SKM-1 treated with dmso at 0.1 percent for 144 hours (cell line): ENCODE measurements at regions not wholly inside any gene's neighbourhood (a gene's known extent, or its start where the extent isn't known, plus 50 kb on each side); places are given as distances from the start of the nearest gene placed in this dataset.
"Not testable (repeated sequence)": the region's sequence is repeated elsewhere in the genome, so short reads cannot be mapped to it uniquely, and the experiment has no call there.

ENCODE experiments used
- DNase-seq: peaks from one replicate; lab custom pipeline; 2025; ENCODE audit not compliant: unreplicated experiment; lab: John Stamatoyannopoulos, UW

DNA sequence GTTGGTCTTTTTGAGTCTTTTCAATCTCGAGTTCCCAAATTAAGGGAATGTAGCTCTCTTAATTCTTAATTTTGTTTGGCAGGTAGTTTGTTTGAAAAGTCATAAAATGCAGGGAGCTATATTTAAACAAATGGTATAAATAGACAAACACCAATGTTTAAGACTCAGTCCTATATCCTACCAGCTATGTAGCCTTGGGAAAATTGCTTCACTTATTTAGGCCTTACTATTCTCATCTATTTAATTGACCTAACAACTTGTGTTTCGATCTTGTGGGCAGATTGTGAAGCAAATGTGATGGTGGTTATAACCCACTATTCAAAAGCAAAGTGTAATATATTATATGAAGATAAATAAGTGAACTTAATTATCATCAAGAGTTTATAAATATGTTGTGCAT, 167.3 kb upstream of the KCTD3 start:
- no peak for DNase-seq

DNA sequence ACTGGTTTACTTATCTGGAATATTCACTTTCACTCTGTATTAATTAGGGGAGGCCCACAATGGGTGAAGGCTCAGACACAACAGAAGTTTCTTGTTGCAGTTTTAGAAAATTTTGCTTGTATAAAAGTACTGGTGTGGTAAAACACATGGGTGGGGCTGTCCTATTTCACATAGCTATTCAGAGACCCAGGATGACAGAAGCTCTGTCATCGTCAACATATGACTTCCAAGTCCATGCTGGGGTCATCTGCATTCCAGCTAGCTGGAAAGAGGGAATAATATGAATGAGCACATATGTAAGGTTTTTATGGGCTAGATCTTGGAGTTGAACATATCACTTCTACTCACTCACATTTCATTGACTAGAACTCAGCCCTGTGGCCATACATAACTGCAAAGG, 166.4 kb upstream of the KCTD3 start:
- no peak for DNase-seq

DNA sequence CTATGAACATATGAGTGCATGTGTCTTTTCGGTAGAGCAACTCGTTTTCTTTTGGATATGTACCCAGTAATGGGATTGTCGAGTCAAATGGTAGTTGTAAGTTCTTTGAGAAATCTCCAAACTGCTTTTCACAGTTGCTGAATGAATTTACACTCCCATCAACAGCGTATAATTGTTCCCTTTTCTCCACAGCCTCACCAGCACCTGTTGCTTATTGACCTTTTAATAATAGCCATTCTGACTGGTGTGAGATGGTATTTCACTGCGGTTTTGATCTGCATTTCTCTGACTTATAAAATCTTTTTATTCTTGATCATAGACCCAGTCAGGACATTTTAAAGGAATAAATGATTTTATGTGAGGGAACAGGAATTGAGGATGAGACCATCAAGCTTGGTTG, 165.0 kb upstream of the KCTD3 start:
- no peak for DNase-seq

DNA sequence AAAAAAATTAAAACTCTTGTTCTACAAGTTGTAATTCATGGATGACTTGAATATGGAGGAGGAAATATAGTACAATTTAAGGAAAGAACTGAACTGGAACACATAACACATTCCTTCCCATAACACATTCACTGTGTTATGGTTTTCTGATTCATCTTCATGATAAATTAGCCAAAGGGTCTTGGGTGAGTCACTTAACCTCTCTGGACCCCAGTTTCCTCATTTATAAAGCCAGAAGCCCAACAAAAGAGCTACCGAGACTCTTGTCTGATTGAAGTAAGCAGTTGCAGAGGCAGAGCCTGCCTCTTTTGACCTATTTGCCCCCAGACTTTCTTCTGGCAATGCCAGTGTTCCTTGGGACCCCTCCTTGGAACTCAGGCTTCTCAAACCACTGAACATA, 161.9 kb upstream of the KCTD3 start:
- no peak for DNase-seq

DNA sequence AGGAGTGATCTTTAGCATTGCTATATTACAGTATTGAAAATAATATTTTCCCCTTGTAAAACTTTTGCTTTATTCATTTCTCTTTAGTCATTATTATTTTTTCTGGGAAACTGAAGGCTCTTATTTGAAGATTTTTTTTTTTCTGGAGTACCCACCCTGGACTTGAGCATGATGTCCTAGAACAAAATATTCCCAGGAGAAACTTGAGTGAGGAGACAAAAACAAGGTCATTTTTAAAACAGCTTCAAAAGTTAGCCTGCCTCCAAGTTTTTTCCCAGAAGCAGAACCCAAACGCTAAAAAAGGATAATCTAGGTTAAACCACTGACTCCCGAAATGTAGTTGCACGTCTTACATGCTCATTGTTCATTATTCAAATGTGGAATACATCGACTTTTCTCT, 160.2 kb upstream of the KCTD3 start:
- no peak for DNase-seq

DNA sequence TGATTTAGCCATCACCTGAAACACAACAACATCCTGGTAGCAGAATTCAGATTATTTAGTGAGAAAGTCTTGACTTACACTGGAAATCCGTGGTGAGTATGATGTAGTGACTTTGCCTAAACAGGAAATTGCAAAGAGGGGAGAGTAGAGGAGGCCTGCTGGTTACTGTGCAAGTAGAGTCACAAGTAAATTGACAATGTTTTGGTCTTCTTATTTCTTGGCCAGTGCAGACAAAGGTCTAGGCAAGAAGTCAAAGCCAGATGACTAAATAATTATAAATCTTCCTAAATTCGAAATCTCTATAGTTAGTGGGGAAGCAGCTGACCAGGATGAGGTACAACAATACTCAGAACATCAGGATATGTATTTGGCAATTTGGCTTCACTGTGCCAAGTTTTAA, 159.5 kb upstream of the KCTD3 start:
- no peak for DNase-seq

DNA sequence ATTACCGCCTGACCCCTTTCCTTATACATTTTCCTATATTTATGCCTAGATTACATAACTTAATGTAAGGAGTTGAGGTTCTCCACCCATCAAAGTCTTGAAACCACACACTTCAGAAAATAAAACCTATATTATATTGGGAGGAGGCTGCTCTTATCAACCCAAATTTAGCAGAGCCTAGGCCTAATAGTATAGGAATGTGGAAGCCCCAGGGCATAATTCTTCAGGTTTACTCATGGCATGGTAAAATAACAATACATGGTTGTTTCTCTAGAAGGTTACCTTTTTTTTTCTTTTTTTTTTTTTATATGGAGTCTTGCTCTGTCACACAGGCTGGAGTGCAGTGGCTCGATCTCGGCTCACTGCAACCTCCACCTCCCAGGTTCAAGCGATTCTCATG, 157.6 kb upstream of the KCTD3 start:
- not testable (repeated sequence) for DNase-seq

DNA sequence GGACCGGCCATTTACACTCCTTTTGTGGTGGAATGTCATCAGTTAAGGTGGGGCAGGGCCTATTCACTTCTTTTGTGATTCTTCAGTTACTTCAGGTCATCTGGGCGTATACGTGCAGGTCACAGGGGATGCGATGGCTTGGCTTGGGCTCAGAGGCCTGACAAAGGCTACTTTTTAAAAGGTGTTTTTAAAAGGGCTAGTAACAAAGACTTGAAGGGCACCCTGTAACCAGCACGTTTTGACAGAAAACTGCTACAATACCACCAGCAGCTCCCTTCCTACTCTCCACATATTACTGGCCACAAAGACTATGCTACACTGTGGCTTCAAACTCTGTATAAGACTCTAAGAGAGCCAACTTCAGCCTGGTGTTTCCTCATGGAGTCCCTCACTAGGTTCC, 151.6 kb upstream of the KCTD3 start:
- DNase-seq: not testable (repeated sequence)

DNA sequence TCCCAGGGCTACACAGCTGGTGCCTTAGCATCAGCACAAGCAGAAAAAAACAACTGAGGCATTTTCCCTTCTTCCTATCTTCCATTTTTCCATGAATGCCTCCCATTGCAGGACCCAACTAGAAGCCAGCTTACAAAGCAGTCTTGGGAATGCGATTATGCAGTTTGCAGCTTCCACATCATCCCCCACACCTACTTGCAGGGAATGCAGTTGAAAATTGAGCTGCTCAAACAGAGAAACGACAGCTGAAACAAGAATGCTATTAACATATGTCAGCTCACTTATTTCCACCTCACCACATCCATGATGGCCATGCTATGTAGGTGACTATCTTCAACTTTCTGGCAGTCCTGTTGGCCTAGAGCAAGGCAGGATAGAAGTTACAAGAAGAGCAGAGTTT, 150.6 kb upstream of the KCTD3 start:
- DNase-seq: no peak

DNA sequence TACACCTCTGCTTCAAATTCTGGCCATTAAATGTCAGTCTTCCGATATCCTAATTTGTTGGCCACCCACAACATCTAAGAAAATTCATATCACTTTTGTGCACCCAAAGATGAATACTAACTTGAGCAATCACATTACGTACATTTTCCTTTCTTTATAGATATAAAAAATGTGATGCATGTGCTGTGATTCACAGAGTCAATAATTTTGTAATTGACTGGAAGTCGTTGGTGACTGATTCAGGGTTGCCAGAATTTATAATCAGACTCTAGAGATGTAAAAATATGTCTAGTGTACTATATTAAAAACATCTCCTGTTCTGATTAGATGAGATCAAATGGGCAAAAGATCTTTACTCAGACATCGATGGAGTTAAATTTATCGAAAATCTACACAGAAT, 150.0 kb upstream of the KCTD3 start:
- no peak for DNase-seq

DNA sequence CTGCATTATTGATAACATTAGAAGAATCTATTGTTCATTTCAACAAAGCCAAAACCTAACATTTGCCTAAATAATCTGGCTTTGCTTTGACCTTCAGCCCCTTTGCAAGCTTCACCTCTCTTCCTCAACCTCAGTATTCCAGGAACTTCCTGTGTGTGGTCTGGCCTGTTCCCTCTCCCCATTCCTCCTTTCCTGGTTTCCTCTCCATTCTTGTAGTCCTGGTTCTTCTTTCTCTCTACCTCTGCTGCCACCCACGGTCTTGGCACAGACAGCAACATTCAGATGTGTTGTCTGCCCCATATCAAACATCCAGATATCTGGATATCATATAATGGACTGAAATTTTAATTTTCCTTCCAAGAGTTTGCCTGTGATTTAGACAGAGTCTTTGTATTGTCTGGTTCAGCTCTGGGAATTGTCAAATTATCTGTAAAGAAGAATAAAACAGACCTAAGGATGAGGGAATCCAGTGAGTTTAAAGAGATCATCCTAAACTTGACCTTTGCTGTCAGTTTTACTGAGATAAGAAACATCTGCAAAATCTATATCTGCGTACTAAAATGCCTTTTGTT, 148.1 kb upstream of the KCTD3 start:
- no peak for DNase-seq

DNA sequence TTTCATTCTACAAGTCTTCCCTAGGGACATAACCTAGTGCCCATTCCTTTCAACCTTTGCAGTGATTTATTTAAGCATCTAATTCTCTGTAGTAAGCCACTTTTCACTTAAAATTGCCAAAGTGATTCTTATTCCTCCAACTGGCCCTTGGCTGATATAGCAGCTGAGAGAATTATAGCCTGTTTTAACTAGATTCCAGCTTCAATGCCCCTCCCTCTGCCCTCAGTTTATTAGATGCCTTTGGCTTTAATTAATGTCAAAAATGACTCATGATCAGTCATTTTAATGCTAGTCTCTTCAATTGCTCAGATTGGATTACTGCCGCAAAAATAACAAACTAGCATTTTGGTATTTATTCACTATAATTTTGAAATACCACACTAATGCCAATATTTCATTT, 145.4 kb upstream of the KCTD3 start:
- DNase-seq: no peak

DNA sequence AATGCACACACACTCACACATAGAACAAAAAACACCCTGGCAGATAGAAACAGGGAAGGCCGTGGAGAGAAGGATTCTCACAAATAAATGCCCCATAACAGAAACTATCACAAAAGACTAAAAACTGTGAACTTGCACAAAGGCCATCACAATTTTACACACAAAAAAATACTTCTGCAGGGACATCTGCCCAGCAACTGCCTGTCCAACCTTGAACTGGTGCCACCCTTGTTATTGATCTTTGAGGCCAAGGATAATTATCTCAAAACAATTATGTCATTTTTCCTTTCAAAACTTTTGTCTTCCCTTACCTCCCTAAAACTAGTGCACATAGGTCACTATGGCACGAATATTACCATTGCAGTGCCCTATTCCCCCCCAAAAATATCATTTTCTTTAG, 143.8 kb upstream of the KCTD3 start:
- no peak for DNase-seq

DNA sequence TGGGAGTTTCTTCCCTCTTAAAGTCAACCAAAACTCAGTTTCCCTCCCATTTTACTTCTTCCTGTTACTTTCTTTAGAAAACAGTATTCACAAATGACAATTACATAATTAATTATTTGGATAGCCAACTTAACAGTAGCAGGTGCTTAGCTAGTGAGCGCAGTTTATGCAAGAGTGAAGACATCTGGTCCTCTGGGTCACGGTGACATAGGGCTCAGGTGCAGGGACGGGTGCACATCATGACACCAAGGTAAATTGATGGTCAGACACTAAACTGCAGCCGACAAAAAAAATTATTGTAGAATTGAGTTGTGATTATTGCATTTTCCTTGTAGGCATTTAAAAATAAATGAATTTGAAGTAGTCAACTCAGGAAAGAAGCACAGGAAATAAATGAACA, 142.0 kb upstream of the KCTD3 start:
- DNase-seq: no peak

DNA sequence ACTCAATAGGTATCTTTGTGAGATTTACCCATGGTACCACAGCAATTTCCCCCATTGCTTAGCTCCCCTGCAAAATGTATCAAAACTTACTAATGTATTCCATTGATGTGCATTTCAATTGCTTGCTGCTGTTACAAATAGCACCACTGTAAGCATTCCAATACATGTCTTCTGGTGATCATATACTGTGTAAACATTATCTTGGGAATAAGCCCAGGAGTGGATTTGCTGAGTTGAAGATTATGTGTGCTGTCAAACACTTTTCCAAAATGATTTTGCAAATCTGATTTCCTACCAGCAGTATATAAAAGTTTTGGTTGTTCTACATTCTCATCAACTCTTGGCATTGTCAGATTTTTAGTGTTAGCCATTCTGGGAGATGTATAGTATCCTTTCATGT, 141.0 kb upstream of the KCTD3 start:
- DNase-seq: no peak

DNA sequence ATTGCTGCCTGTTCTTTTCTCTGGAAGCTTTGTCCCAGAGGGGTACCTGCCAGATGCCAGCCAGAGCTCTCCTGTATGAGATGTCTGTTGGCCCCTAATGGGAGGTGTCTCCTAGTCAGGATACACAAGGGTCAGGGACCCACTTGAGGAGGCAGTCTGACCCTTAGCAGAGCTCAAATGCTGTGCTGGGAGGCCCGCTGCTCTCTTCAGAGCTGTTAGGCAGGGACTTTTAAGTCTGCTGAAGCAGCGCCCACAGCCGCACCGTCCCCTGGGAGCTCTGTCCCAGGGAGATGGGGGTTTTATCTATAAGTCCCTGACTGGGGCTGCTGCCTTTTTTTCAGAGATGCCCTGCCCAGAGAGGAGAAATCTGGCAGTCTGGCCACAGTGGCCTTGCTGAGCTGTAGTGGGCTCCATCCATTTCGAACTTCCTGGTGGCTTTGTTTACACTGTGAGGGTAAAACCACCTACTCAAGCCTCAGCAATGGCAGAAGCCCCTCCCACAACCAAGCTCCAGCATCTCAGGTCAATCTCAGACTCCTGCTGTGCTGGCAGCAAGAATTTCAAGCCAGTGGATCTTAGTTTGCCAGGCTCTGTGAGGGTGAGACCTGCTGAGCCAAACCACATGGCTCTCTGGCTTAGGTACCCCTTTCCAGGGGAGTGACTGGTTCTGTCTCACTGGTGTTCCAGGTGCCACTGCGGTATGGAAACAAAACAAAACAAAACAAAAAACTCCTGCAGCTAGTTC, 134.4 kb upstream of the KCTD3 start:
- DNase-seq: not testable (repeated sequence)

DNA sequence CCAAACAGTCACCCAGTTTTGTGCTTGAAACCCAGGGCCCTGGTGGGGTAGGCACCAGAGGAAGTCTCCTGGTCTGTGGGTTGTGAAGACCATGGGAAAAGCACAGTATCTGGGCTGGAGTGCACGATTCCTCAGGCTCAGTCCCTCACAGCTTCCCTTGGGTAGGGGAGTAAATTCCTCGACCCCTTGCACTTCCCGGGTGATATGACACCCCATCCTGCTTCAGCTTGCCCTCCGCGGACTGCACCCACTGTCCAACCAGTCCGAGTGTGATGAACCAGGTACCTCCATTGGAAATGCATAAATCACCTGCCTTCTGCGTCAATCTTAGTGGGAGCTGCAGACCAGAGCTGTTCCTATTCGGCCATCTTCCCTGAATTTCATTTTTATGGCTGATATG, 133.9 kb upstream of the KCTD3 start:
- DNase-seq: no peak

DNA sequence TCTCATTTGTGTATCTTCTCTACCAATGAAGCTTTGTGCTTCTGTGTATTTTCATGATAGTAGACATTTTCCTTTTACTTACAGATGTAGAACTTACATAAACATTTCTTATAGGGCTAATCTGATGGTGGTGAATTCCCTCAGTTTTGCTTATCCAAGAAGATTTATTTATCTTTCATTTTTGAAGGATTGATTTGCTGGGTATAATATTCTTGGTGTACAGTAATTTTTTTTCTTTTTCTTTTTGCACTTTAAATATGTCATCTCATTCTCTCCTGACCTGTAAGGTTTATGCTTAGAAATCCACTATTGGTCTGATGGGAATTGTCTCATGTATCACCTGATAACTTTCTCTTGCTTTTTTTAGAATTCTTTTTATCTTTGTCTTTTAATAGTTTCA, 127.6 kb upstream of the KCTD3 start:
- no peak for DNase-seq

DNA sequence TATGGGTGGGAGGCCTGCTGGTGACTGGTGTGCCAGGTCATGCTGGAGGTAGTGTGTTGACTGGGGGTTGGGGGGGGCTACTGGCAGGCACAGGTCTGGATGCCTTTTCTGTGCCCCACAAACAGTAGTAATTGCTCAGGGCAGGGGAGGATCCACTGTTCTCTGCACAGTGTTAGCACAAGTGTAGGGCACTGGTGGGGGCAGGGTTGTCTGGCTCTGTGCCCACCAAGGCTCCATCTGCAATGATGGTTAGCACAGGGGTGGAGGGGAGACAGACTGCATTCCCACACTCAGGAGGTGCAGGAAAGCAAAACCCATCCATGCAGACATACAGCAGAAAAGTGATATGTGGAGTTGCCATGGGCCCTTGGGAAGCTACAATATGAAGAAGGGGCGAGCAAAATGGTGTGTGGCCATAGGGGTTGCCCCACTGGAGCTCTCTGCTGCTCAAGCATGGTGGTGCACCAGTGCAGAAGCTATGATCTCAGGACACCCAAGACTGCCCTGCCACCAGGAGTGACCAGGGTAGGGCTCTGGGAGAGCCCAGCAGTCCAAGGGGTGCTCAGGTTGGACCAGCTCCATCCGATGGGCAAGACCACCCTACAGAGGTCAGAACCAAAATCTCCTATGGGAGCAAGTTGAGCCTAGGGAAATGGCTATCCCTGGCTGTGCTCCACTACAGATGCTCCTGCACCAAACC, 122.2 kb upstream of the KCTD3 start:
- no peak for DNase-seq

DNA sequence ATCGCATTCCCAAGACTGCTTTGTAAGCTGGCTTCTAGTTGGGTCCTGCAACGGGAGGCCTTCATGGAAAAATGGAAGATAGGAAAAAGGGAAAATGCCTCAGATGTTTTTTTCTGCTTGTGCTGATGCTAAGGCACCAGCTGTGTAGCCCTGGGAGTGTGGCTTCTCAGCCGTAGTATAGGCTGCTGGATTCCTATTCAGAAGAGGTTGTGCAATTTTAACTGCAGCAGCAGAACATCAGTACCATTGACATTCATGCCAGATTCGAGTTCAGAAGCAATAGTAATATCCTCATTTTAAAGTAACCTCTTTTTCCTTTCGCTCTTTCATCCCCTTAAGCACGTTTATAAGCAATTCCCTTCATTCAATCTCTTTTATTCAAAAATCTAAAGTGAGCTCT, 119.1 kb upstream of the KCTD3 start:
- DNase-seq: not testable (repeated sequence)

DNA sequence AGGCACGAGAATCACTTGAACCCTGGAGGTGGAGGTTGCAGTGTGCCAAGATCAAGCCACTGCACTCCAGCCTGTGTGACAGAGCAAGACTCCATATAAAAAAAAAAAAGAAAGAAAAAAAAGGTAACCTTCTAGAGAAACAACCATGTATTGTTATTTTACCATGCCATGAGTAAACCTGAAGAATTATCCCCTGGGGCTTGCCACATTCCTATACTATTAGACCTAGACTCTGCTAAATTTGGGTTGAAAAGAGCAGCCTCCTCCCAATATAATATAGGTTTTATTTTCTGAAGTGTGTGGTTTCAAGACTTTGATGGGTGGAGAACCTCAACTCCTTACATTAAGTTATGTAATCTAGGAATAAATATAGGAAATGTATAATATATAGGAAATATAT, 118.0 kb upstream of the KCTD3 start:
- DNase-seq: not testable (repeated sequence)

DNA sequence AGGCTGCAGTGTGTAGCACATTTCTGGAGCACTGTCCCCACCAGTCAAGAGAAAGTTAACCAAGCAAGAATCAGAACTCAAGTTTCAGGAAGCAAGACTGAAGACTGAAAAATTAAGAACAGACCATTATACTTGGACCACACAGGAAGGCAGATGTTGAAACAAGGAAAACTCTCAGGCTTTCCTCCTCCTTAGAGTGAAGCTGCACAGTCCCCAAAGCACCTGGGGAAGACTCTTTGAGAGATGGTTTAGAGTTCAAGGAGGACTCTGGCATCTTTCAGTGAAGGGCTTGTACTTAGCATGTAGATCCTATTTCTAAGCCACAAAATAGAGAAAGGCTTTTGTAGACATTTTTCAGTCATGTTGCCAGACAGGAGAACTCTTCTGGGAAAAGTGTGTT, 113.7 kb upstream of the KCTD3 start:
- DNase-seq: no peak

DNA sequence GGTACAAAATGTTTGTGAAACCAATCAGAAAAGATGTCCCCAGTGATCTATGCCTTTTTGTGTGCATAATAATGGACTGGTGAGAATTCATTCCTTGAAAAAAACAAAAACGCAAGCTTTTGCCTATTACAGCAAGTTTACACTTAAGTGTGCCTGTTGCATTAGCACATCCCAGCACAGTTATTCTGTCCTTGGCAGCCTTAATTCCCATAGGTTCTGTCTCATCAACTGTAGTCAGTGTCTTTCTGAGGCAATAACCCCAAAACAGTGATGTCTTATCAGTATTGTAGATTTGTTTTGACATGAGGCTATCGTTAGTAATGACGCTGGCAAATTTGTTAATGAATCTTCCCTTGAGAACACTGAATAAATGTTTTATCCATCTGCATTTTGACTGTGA, 109.9 kb upstream of the KCTD3 start:
- DNase-seq: no peak
